HG02623 (cell line): ENCODE measurements at regions not wholly inside any gene's neighbourhood (a gene's known extent, or its start where the extent isn't known, plus 50 kb on each side); places are given as distances from the start of the nearest gene placed in this dataset.

Experiments
- ATAC-seq: cut with Tn5 transposase; IDR thresholded peaks from one replicate; pipeline ENCODE4 v1.9.1; 2021; ENCODE audit warnings: moderate library complexity; ENCODE audit not compliant: unreplicated experiment

DNA sequence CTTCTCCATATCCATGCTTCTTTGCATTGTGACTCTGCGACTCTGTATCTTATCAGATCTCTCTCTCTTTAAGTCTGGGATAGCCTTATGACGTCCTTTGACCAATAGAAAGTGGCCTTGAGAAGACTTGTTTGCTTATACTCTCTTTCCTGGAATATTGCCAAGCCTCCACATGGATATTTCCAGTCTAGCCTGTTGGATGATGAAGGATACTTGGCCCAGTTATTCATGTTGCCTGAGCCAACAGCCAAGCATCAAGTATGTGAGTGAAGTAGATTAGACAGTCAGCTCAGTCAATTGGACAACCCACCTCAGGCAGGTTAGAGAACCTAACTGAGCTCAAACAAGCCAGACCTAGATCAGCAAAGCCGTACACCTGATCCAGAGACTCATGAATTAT is 864.2 kb upstream of the MGAT4C start:
- no peak for ATAC-seq

DNA sequence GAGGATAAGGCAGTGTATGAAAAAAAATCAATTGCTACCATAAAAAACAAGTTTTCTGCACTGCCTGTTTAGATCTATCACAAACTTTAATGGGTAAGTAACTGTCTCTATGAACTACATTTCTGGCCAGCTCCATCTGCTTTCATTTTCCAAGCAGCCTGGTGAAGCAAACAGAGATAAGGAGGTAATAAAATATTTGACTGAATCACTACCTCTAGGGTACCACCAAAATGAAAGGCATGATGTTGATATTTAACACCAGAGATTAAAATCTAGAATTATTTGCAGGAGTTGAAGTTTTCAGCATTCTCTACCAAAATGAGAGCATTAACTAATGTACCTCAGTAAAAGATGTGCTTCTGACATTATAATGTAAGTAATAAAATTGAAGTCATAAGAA is 863.5 kb upstream of the MGAT4C start:
- no peak for ATAC-seq

DNA sequence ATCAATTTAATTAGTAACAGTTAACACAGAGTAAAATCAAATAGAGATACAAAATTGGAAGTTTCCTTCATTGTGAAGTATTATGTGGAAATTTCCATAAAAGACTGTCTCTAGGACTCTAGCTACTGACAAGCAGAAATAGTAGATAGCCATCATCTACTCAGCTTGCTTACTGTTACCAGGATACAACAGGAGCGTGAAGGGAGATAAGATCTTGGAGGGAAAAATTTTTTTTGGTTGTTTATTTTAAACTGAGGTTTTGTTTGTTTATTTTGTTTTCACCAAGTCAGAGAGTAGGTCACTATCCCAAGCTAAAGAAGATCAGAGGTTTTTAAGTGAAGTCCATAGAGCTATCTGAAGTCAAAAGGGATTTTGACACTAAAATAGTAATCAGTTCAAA is 861.3 kb upstream of the MGAT4C start:
- ATAC-seq = no peak

DNA sequence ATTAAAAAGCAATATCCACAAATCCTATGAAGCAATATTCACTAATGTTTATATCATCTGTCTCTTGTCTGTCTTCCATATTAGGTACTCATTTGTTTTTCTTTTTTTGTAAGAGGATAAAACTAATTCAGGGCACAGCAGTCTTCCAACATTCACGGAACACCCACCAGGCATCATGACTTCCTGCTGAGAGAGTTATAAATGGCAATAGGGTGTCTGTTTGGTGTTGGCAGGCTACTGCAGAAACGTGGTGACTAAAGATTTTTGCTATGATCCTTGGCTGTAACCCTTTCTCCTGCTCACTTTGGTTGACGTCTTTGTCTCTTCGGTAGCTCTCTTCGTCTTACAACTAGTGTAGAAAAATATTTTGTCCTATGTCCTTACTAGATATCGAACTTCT is 860.6 kb upstream of the MGAT4C start:
- no peak for ATAC-seq

DNA sequence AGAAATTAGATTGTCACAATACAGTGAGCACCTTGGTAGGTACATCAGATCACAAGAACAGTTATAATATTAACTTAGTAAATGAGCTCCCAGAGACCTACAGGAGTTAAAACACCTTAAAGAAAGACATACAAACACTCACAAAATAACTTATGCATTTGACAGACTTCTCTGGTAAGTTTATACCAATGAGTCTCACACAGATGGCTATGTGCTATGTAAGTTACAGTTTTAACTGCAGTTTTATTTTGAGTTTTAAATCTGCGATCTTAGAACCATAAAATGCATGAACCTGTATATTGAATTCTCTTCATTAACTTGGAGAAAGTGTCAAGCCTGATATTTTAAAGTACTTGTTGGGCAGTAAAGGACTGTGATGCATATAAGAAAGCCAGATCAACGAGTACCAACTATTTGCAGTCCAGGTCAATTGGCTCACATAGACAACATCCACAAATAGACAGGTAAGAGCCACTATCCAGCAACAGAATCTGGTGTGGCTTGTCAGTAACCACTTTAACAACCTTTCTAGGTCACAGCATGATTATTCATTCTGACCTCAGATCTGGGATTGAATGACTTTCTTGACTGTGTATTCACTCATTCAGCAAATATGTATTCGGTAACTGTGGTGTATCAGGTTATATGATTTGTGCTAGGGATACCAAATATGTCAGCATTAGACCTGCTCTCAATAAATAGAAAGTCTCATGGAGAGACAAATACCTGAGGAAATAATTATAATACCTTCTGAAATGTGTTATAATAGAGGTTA is 856.6 kb upstream of the MGAT4C start:
- ATAC-seq = no peak

DNA sequence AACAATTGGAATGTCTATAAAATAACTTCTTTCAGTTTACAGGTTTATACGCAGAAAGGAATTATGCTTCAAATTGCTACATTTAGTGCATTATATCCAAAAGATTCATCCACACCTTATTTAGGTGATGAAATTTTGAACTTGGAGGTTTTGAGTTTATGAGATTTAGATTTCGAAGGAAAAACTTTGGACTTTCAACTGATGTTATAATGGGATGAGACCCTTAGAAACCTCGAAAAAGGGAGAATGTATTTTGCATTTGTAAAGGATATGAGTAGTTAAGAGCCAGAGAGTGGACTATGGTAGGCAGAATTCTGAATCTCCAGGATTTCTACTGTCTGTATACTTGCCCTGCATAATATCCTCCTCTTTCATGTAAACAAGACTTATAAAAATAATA is 851.6 kb upstream of the MGAT4C start:
- ATAC-seq = no peak

DNA sequence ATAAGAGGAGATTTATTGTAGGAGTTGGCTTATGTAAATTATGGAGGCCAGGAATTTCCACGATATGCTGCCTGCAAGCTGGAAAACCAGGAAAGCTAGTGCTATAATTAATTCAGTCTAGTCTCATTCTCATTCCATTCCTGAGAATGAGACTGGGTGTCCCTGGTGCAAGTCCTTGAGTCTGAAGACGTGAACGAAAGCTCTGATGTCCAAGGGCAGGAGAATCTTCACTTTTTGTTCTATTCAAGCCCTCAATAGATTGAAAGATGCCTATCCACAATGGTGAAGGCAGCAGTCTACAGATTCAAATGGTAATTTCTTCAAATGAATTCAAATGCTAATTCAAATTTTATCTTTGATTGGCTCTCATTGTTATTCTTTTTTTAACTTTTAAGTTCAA is 851.1 kb upstream of the MGAT4C start:
- ATAC-seq = no peak

DNA sequence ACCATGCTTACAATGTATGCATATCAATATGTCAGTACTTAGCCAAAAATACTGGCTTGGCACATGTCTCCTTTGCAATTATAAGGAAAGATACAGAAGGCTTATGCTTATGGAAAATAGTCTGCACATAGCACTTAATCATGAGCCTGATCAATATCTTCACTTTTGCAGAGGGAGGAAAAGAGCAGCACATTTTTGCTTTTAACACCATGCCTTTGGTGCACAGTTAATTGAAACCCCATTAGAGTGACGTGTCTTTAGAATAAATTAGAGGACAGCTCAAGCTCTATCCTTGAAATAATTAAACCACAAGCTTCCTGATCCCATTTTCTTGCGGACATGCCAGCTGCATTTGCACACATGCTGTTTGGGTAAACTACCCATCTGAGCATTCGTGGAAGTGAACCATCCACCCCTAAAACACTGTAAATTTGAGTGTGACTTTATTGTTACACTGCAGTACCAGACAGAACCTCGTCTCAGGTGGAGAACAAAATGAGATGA is 839.9 kb upstream of the MGAT4C start:
- no peak for ATAC-seq

DNA sequence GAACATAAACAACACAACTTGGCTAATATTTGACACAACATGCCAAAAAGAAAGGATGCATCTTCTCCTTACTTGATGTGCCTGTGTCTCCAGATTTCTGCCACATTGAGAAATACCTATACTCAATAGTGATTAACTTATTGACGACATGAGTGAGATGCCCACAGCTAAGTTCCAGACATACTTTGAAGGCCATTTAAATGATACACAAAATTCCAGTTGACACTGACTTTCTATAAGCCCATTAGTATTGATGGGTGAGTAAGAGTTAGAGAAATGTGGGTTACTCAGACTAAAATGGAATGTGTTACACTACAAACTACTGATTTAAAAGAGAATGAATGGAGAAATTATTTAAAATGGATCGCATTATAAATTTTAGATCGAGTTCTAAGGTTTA is 838.2 kb upstream of the MGAT4C start:
- ATAC-seq = no peak

DNA sequence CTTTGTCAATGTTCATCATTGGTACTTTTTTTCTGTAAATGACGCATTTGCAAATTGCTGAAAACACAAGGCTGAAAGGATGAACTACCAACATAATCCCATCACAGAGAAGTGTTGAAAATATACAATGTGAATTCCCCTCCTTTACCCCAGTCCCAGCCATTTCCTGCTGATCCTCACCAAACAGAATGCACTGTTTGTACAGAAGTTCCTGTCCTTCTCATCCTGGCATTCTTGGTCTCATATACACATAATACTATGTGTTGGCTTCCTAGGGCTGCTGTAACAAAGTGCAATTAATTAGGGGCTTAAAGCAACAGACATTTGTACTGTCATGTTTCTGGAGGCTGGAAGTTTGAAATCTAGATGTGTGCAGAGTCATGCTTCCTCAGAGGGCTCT is 836.2 kb upstream of the MGAT4C start:
- ATAC-seq = no peak

DNA sequence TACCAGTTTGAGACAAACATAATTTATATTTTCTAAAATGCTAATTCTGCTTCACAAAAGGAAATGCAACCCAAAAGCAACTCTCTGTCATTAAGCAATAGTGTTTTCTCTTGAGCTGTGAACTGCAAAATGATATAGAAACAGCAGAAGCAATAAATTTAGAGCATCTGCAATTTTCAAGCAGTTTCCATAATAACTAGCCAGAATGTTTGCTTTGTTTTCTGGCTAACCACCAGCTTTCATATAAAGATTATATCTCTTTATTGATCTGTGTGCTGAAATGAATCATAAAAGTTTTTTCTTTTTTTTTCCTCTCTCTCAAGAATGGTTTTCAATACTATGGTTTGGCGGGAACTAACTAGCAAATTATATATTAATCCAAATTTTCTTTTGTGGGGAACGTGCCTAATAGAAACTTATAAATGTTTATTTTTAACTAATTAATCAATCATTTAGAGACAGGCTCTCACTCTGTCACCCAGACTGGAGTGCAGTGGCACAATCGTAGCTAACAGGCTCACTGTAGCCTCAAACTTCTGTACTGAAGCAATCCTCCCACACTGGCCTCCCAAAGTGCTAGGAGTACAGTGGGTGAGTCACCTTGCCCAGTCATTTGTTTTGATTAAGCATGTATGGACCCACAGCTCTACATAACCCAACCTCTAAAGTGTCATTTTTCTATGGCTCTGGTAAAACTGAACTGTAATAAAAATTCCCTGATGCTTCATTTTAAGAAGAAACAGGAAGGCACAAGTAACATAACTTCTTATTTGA is 830.1 kb upstream of the MGAT4C start:
- ATAC-seq = no peak

DNA sequence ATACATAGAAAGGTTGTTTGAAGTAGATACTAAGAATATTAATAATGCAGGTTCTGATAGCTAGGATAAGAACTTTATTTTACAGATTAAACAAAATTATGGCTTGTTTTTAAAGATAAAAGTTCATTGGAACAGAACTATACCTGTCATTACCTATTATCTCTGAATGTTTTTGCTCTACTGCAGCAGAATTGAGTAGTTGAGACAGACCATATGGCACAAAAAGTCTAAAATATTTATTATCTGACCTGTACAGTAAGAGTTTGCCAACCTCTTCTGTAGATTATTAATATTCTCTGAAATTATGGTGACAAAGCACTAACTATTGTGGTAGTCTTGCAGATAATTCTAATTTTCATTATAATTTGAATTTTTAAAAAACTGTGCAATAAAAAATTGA is 829.1 kb upstream of the MGAT4C start:
- no peak for ATAC-seq

DNA sequence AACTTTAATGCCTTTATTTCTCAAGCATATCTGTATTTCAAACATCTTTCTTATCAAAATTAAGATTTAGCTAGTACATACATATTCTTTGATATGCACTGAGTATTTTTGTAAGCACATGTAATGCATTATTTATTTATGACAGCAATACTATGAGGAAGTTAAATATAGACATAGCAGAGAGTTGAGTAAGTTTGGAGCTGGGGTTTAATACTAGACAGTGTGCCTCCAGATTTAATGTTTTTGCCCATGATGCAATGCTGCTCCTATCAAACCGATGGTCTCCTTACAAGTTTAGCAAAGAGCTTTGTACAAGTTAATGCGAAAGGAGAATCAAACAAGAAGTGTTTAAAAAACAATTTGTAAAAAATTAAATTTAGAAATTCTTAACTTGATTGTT is 826.6 kb upstream of the MGAT4C start:
- ATAC-seq = no peak

DNA sequence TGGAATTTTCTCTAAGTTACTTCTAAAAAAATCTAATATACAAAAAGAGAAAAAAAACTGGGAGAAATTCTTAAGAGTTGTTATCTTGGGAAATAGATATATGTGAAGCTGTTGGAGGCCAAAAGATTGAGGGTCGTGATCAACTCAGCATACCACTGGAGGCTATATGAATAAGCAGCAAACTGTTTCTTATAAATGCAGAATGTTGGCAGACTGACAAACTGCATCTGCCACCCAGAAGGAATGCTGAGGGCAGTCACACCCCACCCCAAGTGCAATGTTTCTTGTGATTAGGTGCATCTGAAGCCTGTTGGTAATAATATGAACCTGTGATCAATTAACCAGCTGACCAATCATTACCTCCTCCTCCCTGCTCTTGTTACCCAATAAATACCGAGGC is 818.6 kb upstream of the MGAT4C start:
- ATAC-seq = no peak

DNA sequence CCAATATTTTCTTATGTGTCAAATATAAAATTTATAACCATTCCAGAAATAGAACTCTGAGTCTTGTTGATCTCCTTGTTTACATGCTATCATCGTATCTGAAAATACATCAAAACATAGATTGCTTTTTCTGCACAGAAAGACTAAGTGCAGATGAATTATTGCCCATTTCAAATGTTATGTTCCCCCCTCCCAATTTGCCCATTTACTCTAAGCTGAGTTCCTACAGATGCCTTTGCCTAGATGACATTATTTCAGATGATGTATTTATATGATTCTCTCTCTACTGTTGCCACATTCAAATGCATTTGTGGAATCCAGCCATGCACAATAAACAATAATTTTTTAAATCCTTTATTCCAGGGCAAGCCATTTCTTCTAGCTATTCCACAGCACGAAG is 810.1 kb upstream of the MGAT4C start:
- no peak for ATAC-seq

DNA sequence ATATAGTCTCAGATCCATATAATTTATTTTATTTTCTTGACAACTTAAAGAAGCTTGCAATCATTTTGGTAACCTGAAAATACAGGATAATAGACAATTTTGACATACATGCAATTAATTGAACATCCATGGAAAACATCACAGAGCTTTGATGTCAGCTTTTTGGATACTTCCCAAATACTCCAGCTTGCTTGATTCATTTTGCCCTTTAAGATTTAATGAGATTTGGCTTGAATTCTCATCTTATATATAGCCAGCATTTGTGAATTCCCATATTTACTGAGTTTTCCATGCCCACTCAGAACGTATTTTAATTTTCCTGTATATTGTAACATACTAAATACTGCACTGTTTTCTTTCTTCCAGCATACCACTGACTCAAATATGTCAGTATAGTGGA is 803.0 kb upstream of the MGAT4C start:
- no peak for ATAC-seq

DNA sequence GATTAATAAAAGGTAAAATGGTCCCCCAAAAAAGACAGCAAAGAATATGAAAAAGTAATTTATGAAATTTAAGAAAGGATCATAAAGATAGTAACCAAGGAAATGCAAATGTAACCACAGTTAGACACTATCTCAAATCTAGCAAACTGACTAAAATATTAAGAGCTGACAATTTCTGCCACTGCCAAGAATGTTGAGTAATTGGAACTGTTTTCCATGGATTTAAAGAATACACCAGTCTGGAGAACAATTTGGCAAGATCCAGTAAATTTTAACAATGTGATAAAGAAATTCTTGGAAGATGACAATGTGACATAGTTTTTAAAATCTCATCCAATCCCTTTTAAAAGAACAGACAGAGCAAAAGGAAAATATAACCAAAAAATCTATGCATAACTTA is 798.0 kb upstream of the MGAT4C start:
- no peak for ATAC-seq

DNA sequence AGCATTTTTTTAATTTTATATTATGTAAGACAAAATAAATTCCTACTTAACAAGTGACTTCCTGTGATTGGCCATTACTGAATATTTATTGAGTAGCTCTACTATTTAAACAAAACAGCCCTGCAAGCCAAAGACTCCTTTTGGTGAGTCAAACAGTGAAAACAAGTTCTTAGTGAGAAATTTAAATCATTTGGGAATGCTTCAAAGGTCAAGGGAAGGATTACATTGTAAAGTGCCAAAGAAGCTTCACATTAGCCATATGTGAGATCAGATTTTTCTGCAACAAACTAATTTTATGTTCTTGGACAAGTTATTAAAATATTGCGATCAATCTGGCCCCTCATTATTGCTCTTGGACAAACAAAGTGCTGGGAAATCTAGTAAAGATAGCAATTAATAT is 795.4 kb upstream of the MGAT4C start:
- no peak for ATAC-seq

DNA sequence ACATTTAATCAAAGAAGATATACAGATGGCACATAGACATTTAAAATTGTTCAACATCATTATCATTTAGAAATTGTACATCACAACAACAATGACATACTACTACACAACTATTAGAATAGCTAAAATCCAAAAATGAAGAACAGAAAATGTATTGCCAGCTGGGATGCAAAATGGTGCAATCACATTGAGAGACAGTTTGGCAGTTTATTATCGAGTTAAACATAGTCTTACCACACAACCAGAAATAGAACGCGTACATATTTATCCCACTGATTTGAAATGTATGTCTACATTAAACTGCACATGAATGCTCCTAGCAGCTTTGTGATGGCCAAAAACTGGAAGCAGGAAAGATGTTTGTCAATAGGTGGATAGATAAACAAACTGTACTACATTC is 791.5 kb upstream of the MGAT4C start:
- no peak for ATAC-seq

DNA sequence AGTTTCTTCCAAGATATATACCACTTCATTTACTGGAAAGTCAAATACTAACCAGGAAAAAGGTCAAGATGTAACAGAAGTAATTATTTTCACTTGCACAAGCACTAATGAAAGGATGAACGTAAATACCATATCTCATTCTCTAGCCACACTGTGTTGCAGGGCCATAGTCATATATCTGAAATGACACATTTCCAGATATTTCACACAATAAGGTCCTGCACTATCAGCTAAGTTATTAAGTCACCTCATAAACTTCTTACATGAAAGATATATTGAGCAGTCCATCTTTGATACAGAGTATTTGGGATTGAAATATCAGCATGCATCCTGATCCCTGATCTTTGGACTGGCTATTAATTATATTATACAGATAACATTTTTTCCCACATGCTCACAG is 783.3 kb upstream of the MGAT4C start:
- no peak for ATAC-seq

DNA sequence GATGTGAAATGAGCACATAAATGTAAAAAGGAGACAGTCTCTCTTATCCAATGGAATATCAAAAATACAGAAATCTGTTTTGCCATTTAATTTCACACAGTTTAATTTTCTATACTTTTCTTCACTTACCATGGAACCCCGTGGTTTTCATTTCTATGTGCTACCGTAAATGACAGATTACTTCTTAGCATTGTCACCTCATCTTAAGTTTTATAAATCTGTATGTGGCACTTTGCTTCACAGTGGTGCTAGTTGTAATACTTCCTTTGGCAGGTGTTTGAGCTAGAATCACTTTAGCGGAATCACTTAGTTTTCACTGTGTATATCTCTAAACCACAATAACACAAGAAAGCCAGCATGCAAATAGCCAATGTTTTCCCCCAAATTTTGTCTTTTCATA is 781.9 kb upstream of the MGAT4C start:
- no peak for ATAC-seq

DNA sequence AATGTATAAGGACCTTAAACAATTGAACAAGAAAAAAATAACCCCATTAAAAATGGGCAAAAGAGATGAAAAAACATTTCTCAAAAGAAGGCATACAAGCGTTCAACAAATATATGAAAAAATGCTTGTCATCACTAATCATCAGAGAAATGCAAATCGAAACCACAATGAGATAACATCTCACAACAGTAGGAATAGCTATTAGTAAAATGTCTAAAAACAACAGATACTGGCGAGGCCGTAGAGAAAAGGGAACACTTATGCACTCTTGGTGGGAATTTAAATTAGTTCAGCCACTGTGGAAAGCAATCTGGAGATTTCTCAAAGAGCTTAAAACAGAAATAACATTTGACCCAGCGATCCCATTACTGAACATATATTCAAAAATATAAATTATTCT is 769.8 kb upstream of the MGAT4C start:
- ATAC-seq = no peak

DNA sequence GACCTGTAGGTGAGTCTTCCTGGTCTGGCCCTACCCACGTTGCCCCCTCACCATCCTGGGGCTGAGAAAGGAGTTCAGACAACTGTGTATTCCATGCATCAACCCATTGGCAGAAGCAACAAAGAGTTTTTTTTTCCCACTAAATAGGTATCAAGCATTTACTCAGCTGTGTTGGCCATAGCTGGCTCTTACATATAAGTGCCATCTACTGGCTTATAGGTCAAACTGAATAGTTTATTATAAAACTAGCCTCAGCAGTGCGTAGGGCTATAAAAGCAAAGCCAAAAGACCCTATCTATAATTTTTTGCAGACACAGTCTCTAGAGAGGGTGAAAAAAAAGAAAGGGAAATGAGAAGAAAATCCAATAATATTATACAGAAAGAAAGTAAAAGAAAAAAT is 765.2 kb upstream of the MGAT4C start:
- ATAC-seq = no peak
